Cardiac muscle cell (in vitro differentiated cells and primary cell): ENCODE measurements at regions not wholly inside any gene's neighbourhood (a gene's known extent, or its start where the extent isn't known, plus 50 kb on each side); places are given as distances from the start of the nearest gene placed in this dataset.
"Not testable (repeated sequence)": the region's sequence is repeated elsewhere in the genome, so short reads cannot be mapped to it uniquely, and the experiment has no call there.

Experiments
- DNase-seq, 2 donors: peaks; one replicate each; pipeline versions ENCODE4 v3.0.0 to v3.0.0-alpha.2; 2010 to 2017; ENCODE audit warnings: low read depth in 1 of 2, low spot score in 1 of 2
- H3K27ac ChIP-seq: fragments of 200-600 bp; sonication (generic); 2 replicates; pipeline ENCODE4 v1.5.1; 2016
- H3K27me3 ChIP-seq: fragments of 200-600 bp; sonication (generic); 2 replicates; pipeline ENCODE4 v1.6.0; 2016; ENCODE audit warnings: control low read depth
- H3K36me3 ChIP-seq: fragments of 200-600 bp; sonication (generic); 2 replicates; pipeline ENCODE4 v1.5.1; 2016; ENCODE audit warnings: control low read depth
- H3K4me1 ChIP-seq: fragments of 200-600 bp; sonication (generic); 2 replicates; pipeline ENCODE4 v1.8.1; 2017; ENCODE audit warnings: low read depth, mild to moderate bottlenecking, mixed run types
- H3K4me3 ChIP-seq: fragments of 200-600 bp; sonication (generic); 2 replicates; pipeline ENCODE4 v1.5.1; 2016; ENCODE audit warnings: mild to moderate bottlenecking
- H3K9me3 ChIP-seq: fragments of 200-600 bp; sonication (generic); 2 replicates; pipeline ENCODE4 v1.5.1; 2017; ENCODE audit warnings: low read depth, mild to moderate bottlenecking, control low read depth
- TF ChIP-seq, protein P1 (sequence below): IDR thresholded peaks from 2 replicates; pipeline ENCODE4 v1.5.1; 2012; ENCODE audit warnings: low read depth, mild to moderate bottlenecking, low read length

DNA sequence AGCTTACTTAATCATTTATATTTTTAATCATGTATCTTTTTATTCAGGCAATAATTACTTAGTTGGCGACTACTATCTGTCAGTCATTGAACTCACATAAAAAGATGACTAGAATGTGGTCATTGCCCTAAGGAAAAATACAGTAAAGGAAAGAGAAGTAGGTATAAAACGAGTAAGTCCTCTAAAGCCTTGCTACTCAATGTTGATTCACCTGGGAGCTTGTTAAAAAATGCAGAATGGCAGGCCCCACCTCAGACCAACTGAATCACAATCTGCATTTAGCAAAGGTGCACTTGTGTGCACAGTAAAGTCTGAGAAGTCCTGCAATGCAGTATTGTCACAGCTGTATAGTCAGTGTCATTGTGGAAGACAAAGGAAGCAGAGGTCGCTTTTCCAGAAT is 592.4 kb downstream of the CSNK1G3 start:
- no peaks in the 10 kb centered on the region for H3K27me3 ChIP-seq
- DNase-seq, result no peak
- H3K4me1 ChIP-seq, result no peaks in the 10 kb centered on the region
- H3K27ac ChIP-seq, result no peak overlapping the region
- no peaks in the 10 kb centered on the region for H3K36me3 ChIP-seq
- TF ChIP-seq, protein P1, sequence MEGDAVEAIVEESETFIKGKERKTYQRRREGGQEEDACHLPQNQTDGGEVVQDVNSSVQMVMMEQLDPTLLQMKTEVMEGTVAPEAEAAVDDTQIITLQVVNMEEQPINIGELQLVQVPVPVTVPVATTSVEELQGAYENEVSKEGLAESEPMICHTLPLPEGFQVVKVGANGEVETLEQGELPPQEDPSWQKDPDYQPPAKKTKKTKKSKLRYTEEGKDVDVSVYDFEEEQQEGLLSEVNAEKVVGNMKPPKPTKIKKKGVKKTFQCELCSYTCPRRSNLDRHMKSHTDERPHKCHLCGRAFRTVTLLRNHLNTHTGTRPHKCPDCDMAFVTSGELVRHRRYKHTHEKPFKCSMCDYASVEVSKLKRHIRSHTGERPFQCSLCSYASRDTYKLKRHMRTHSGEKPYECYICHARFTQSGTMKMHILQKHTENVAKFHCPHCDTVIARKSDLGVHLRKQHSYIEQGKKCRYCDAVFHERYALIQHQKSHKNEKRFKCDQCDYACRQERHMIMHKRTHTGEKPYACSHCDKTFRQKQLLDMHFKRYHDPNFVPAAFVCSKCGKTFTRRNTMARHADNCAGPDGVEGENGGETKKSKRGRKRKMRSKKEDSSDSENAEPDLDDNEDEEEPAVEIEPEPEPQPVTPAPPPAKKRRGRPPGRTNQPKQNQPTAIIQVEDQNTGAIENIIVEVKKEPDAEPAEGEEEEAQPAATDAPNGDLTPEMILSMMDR, result no peak
- H3K4me3 ChIP-seq, result no peak overlapping the region
- H3K9me3 ChIP-seq, result no peaks in the 10 kb centered on the region

DNA sequence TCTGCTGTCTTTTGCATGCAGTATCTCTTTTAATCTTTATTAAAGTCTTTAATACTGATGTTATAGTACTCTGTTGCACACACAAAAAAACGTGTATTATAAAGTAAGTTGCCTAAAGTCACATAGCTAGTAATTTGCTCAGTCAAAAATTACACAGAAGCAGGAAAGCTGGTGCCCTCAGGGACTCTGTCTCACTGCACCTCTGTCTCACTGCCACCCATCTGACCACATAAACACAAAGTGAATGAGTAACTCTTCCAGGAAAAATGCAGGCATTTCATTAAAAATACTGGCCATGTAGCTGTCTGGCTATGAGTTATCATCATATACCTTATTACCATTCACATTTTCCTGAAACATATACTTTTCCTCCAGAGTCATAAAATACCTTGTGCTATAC is 591.7 kb downstream of the CSNK1G3 start:
- Histone ChIP-seq H3K4me1 (no peaks in the 10 kb centered on the region), H3K9me3 (no peaks in the 10 kb centered on the region), H3K4me3 (no peak overlapping the region), H3K27me3 (no peaks in the 10 kb centered on the region), H3K36me3 (no peaks in the 10 kb centered on the region), H3K27ac (no peak overlapping the region)
- TF ChIP-seq, protein P1, result no peak
- no peak for DNase-seq

DNA sequence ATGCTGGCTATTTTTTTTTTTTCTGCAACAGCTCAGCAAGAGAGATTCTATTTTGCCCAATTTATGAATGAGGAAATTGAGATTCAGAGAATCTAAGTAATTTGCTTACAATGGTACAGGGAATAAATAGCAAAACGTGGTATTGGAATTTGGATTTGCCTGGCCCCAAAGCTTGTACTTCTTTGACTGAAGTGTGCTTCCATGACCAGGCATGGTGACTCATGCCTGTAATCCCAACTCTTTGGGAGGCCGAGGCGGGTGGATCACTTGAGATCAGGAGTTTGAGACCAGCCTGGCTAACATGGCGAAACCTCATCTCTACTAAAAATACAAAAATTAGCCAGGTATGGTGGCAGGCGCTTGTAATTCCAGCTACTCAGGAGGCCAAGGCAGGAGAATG is 591.1 kb downstream of the CSNK1G3 start:
- not testable (repeated sequence) for DNase-seq

GRCh38 chr5:124102486-124102885 is 590.5 kb downstream of the CSNK1G3 start:
- TF ChIP-seq, protein P1, result no peak

More for the DNA sequence above, 591.1 kb downstream of the CSNK1G3 start:
- H3K4me3 ChIP-seq, H3K36me3 ChIP-seq, H3K4me1 ChIP-seq, H3K27me3 ChIP-seq, H3K9me3 ChIP-seq, H3K27ac ChIP-seq: not testable (repeated sequence)

GRCh38 chr5:124093658-124094057 is 581.7 kb downstream of the CSNK1G3 start:
- no peaks in the 10 kb centered on the region for H3K27me3 ChIP-seq
- H3K4me1 ChIP-seq, result no peaks in the 10 kb centered on the region
- TF ChIP-seq, protein P1, result no peak

More at GRCh38 chr5:124102486-124102885, 590.5 kb downstream of the CSNK1G3 start:
- Histone ChIP-seq H3K36me3 (no peaks in the 10 kb centered on the region), H3K4me1 (no peaks in the 10 kb centered on the region), H3K27ac (no peak overlapping the region), H3K4me3 (no peak overlapping the region), H3K27me3 (no peaks in the 10 kb centered on the region), H3K9me3 (no peaks in the 10 kb centered on the region)
- DNase-seq, result peak in 1 of 2 donors; percentile 8

DNA sequence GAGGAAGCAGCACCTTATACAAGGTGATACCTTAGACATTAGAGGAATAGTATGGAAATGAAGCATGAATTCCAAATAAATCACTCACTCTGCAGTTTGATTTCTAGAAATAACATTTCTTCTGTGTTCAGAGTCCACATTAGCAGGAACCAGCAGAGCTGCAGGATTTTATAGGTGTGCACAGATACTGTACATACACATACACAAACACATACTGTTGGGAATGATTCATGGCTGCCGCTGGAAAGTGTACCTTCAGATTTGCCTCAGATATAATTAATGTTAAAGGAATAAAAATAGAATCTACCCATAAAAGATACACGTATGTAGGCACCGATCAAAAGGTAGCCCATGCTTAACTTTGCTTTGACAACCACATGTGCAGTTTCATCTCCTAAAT is 578.1 kb downstream of the CSNK1G3 start:
- no peak overlapping the region for H3K27ac ChIP-seq
- H3K4me3 ChIP-seq, result no peak overlapping the region
- H3K4me1 ChIP-seq, result peaks cover 5% of the 10 kb centered on the region

More at GRCh38 chr5:124093658-124094057, 581.7 kb downstream of the CSNK1G3 start:
- Histone ChIP-seq H3K27ac (no peak overlapping the region), H3K36me3 (no peaks in the 10 kb centered on the region), H3K9me3 (no peaks in the 10 kb centered on the region), H3K4me3 (no peak overlapping the region)
- DNase-seq, result no peak

More for the DNA sequence above, 578.1 kb downstream of the CSNK1G3 start:
- Histone ChIP-seq H3K36me3 (no peaks in the 10 kb centered on the region), H3K27me3 (no peaks in the 10 kb centered on the region), H3K9me3 (no peaks in the 10 kb centered on the region)
- no peak for DNase-seq
- TF ChIP-seq, protein P1, result no peak
